SK-N-SH (cell line): ENCODE measurements at regions not wholly inside any gene's neighbourhood (a gene's known extent, or its start where the extent isn't known, plus 50 kb on each side); places are given as distances from the start of the nearest gene placed in this dataset.

Experiments used
- CTCF ChIA-PET: fragments of 300-600, 350-600 bp; formaldehyde crosslinking; extraction: SDS; loops from one replicate; lab custom pipeline; 2021; lab: Yijun Ruan, JAX
- POLR2A ChIA-PET: fragments of 350-600 bp; sonication (Branson Sonifier 250); formaldehyde crosslinking; extraction: SDS; loops from one replicate; lab custom pipeline; 2020; ENCODE audit warnings: antibody characterized with exemption, inconsistent platforms; lab: Yijun Ruan, JAX
- DNase-seq: peaks from one replicate; pipeline ENCODE4 v3.0.0; 2012
- H2AFZ ChIP-seq: fragments of 200-600 bp; sonication (generic); 2 replicates; pipeline ENCODE4 v1.8.1; 2016; ENCODE audit warnings: antibody characterized with exemption, mild to moderate bottlenecking, low read depth
- H3F3A ChIP-seq: fragments of 200-600 bp; sonication (generic); replicated peaks from 2 replicates; pipeline ENCODE3; 2016; ENCODE audit warnings: antibody characterized with exemption, mild to moderate bottlenecking; ENCODE audit not compliant: insufficient read depth
- H3K27ac ChIP-seq, 2 experiments: fragments of 200-500 bp in 1 of 2; fragments of 200-600 bp in 1 of 2; sonication (Bioruptor generic) in 1 of 2; sonication (generic), shearing (Covaris generic) in 1 of 2; 2 replicates each; pipeline versions ENCODE4 v1.5.1 to v1.6.1; 2014 to 2016; ENCODE audit warnings: low read depth in 2 of 2, inconsistent platforms in 1 of 2, low read length in 1 of 2, mild to moderate bottlenecking in 1 of 2, mixed read lengths in 1 of 2
- H3K27me3 ChIP-seq: fragments of 200-600 bp; sonication (generic), shearing (Covaris generic); 2 replicates; pipeline ENCODE4 v1.6.1; 2016; ENCODE audit warnings: mixed run types; ENCODE audit not compliant: insufficient read depth
- H3K36me3 ChIP-seq, 2 experiments: fragments of 200-500 bp in 1 of 2; fragments of 200-600 bp in 1 of 2; sonication (Bioruptor generic) in 1 of 2; sonication (generic) in 1 of 2; replicated peaks in 1 of 2; 2 replicates each; pipeline versions ENCODE3 to v1.5.1; 2014 to 2016; ENCODE audit warnings: low read length in 1 of 2, mild to moderate bottlenecking in 1 of 2; ENCODE audit not compliant: insufficient read depth in 2 of 2, control insufficient read depth in 1 of 2
- H3K4me1 ChIP-seq, 2 experiments: fragments of 200-500 bp in 1 of 2; fragments of 200-600 bp in 1 of 2; sonication (Bioruptor generic) in 1 of 2; sonication (generic), shearing (Covaris generic) in 1 of 2; 2 replicates each; pipeline versions ENCODE4 v1.5.1 to v1.6.1; 2014 to 2016; ENCODE audit warnings: low read depth in 1 of 2, low read length in 1 of 2, mixed run types in 1 of 2; ENCODE audit not compliant: insufficient read depth in 2 of 2, control insufficient read depth in 1 of 2
- H3K4me2 ChIP-seq: fragments of 200-600 bp; sonication (generic), shearing (Covaris generic); 2 replicates; pipeline ENCODE4 v1.6.1; 2017; ENCODE audit warnings: mixed run types
- H3K4me3 ChIP-seq, 2 experiments: fragments of 200-500 bp in 1 of 2; fragments of 200-600 bp in 1 of 2; sonication (Bioruptor generic) in 1 of 2; sonication (generic), shearing (Covaris generic) in 1 of 2; 2 replicates each; pipeline versions ENCODE4 v1.5.1 to v1.8.1; 2014 to 2016; ENCODE audit warnings: low read depth in 2 of 2, inconsistent platforms in 1 of 2, low read length in 1 of 2, mild to moderate bottlenecking in 1 of 2, mixed read lengths in 1 of 2, moderate library complexity in 1 of 2
- H3K79me2 ChIP-seq: fragments of 200-600 bp; sonication (generic); 2 replicates; pipeline ENCODE4 v1.8.1; 2017; ENCODE audit warnings: mild to moderate bottlenecking; ENCODE audit not compliant: insufficient read depth
- H3K9ac ChIP-seq: fragments of 200-600 bp; sonication (generic); 2 replicates; pipeline ENCODE4 v1.6.1; 2017; ENCODE audit warnings: mixed run types
- H3K9me2 ChIP-seq: fragments of 200-600 bp; sonication (generic); 2 replicates; pipeline ENCODE4 v1.6.1; 2017; ENCODE audit warnings: mixed run types
- H3K9me3 ChIP-seq: fragments of 200-600 bp; sonication (generic); 2 replicates; pipeline ENCODE4 v1.6.1; 2017; ENCODE audit warnings: mixed run types, mild to moderate bottlenecking, moderate library complexity
- H4K20me1 ChIP-seq: fragments of 200-600 bp; sonication (generic); 2 replicates; pipeline ENCODE4 v1.6.1; 2017; ENCODE audit warnings: mild to moderate bottlenecking, mixed run types; ENCODE audit not compliant: insufficient read depth
- ELF1 ChIP-seq: IDR thresholded peaks from 2 replicates; pipeline ENCODE4 v1.4.0; 2012
- GATA2 ChIP-seq: sonication (generic); formaldehyde crosslinking; IDR thresholded peaks from 2 replicates; pipeline ENCODE4 v1.5.0; 2020; ENCODE audit warnings: mild to moderate bottlenecking, missing genetic modification reagents
- JUND ChIP-seq: IDR thresholded peaks from 2 replicates; pipeline ENCODE4 v1.4.0; 2012
- MEF2A ChIP-seq: IDR thresholded peaks from 2 replicates; pipeline ENCODE4 v1.4.0; 2012; ENCODE audit warnings: low read depth, borderline replicate concordance
- MXI1 ChIP-seq: IDR thresholded peaks from 2 replicates; pipeline ENCODE4 v1.6.1; 2012; ENCODE audit warnings: mild to moderate bottlenecking, low read depth, low read length, improper control_type of control experiment
- NFIC ChIP-seq: IDR thresholded peaks from 2 replicates; pipeline ENCODE4 v1.4.0; 2012; ENCODE audit warnings: borderline replicate concordance
- NRF1 ChIP-seq: IDR thresholded peaks from 2 replicates; pipeline ENCODE4 v1.6.1; 2012; ENCODE audit warnings: low read depth, mild to moderate bottlenecking, low read length
- POLR2AphosphoS5 ChIP-seq: IDR thresholded peaks from 2 replicates; pipeline ENCODE4 v1.6.1; 2012; ENCODE audit warnings: low read depth, low read length
- RCOR1 ChIP-seq: fragments of 150-350 bp; IDR thresholded peaks from 2 replicates; pipeline ENCODE4 v1.6.1; 2017; ENCODE audit warnings: antibody characterized with exemption, low read length
- RFX5 ChIP-seq: IDR thresholded peaks from 2 replicates; pipeline ENCODE4 v1.6.1; 2012; ENCODE audit warnings: mild to moderate bottlenecking, improper control_type of control experiment, low read length
- RXRA ChIP-seq: IDR thresholded peaks from 2 replicates; pipeline ENCODE4 v1.4.0; 2012; ENCODE audit warnings: low read depth, mild to moderate bottlenecking, borderline replicate concordance
- SIN3A ChIP-seq: IDR thresholded peaks from 2 replicates; pipeline ENCODE4 v1.6.1; 2012; ENCODE audit warnings: low read depth, mild to moderate bottlenecking, low read length, moderate library complexity, borderline replicate concordance
- SMC3 ChIP-seq: IDR thresholded peaks from 2 replicates; pipeline ENCODE4 v1.6.1; 2012; ENCODE audit warnings: low read depth, low read length, improper control_type of control experiment
- TEAD4 ChIP-seq: IDR thresholded peaks from 2 replicates; pipeline ENCODE4 v1.4.0; 2012; ENCODE audit warnings: mild to moderate bottlenecking, borderline replicate concordance; ENCODE audit not compliant: insufficient read depth
- WGBS: methylation state at CpG from one replicate; pipeline ENCODE4 v1.1.6; 2017; ENCODE audit warnings: low lambda C conversion rate; 5-methylcytosine and 5-hydroxymethylcytosine counted together
- TF ChIP-seq, protein P1 (sequence below): IDR thresholded peaks from 2 replicates; pipeline ENCODE4; 2012
- TF ChIP-seq, protein P2 (sequence below): fragments of 200-600 bp; sonication (generic); IDR thresholded peaks from 2 replicates; pipeline ENCODE4 v1.6.1; 2017; ENCODE audit warnings: antibody characterized with exemption, mild to moderate bottlenecking, moderate library complexity
- TF ChIP-seq, protein P3 (sequence below): IDR thresholded peaks from 2 replicates; pipeline ENCODE4 v1.4.0; 2012; ENCODE audit warnings: low read depth, borderline replicate concordance
- TF ChIP-seq, protein P4 (sequence below): IDR thresholded peaks from 2 replicates; pipeline ENCODE4 v1.4.0; 2012; ENCODE audit warnings: low read depth
- TF ChIP-seq, protein P5 (sequence below): IDR thresholded peaks from 2 replicates; pipeline ENCODE4 v1.6.1; 2012; ENCODE audit warnings: mild to moderate bottlenecking, low read depth, low read length, moderate library complexity

DNA sequence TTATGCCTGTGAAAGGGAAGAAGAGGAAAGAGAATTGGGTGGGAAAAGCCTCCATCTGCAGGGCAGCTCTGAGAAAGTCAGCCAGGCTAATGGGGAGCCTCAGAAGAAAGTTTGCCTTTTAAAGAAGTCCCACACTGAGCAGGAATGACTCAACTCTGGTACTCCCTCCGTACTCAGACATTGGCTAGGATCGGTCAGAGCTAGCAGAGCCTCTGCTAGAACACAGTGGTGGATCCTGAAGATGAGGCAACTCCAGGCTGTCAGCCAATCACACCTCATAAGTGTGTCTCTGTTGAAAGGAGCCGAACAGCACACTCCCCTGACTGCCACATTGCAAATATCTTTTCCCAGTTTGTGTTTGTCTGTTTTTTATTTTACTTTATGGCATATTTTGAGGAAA lies 96.9 kb downstream of the HNRNPLL start:
- Histone ChIP-seq H3K27me3 (no peaks in the 10 kb centered on the region; the same call in 1 of the 2 replicates), H4K20me1 (no peaks in the 10 kb centered on the region), H3K9me3 (no peaks in the 10 kb centered on the region), H3K27ac (no peak overlapping the region), H3K9me2 (no peaks in the 10 kb centered on the region), H3K4me2 (no peak overlapping the region), H2AFZ (no peak overlapping the region; the same call in 1 of the 2 replicates), H3F3A (peaks cover 5% of the 10 kb centered on the region), H3K9ac (no peak overlapping the region), H3K36me3 (no peaks in the 10 kb centered on the region), H3K4me1 (peaks cover 17 to 18% of the 10 kb centered on the region in 2 experiments; a peak in 3 of 4 replicates), H3K79me2 (no peaks in the 10 kb centered on the region), H3K4me3 (no peak overlapping the region)
- ChIA-PET CTCF (interaction anchor here (7.3 kb wide), 1 partner anchor 190 kb away, joined by 206 read pairs; no protein-coding TSS in a partner anchor), POLR2A (no interaction called here)
- 67% methylated on average over 2 of the region's 3 CpGs for WGBS
- TF ChIP-seq RFX5, result no peak
- TF ChIP-seq RCOR1, result no peak
- TF ChIP-seq, protein P1, sequence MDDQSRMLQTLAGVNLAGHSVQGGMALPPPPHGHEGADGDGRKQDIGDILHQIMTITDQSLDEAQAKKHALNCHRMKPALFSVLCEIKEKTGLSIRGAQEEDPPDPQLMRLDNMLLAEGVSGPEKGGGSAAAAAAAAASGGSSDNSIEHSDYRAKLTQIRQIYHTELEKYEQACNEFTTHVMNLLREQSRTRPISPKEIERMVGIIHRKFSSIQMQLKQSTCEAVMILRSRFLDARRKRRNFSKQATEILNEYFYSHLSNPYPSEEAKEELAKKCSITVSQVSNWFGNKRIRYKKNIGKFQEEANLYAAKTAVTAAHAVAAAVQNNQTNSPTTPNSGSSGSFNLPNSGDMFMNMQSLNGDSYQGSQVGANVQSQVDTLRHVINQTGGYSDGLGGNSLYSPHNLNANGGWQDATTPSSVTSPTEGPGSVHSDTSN, result no peak
- TF ChIP-seq ELF1, result no peak
- TF ChIP-seq MXI1, result no peak
- TF ChIP-seq, protein P2, sequence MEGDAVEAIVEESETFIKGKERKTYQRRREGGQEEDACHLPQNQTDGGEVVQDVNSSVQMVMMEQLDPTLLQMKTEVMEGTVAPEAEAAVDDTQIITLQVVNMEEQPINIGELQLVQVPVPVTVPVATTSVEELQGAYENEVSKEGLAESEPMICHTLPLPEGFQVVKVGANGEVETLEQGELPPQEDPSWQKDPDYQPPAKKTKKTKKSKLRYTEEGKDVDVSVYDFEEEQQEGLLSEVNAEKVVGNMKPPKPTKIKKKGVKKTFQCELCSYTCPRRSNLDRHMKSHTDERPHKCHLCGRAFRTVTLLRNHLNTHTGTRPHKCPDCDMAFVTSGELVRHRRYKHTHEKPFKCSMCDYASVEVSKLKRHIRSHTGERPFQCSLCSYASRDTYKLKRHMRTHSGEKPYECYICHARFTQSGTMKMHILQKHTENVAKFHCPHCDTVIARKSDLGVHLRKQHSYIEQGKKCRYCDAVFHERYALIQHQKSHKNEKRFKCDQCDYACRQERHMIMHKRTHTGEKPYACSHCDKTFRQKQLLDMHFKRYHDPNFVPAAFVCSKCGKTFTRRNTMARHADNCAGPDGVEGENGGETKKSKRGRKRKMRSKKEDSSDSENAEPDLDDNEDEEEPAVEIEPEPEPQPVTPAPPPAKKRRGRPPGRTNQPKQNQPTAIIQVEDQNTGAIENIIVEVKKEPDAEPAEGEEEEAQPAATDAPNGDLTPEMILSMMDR, result no peak
- TF ChIP-seq GATA2 (CRISPR knock-in tag), result no peak
- TF ChIP-seq JUND, result no peak
- no peak for TF ChIP-seq MEF2A
- TF ChIP-seq SMC3, result no peak
- TF ChIP-seq NFIC, result no peak
- TF ChIP-seq RXRA, result no peak
- TF ChIP-seq POLR2AphosphoS5, result no peak
- TF ChIP-seq, protein P3, sequence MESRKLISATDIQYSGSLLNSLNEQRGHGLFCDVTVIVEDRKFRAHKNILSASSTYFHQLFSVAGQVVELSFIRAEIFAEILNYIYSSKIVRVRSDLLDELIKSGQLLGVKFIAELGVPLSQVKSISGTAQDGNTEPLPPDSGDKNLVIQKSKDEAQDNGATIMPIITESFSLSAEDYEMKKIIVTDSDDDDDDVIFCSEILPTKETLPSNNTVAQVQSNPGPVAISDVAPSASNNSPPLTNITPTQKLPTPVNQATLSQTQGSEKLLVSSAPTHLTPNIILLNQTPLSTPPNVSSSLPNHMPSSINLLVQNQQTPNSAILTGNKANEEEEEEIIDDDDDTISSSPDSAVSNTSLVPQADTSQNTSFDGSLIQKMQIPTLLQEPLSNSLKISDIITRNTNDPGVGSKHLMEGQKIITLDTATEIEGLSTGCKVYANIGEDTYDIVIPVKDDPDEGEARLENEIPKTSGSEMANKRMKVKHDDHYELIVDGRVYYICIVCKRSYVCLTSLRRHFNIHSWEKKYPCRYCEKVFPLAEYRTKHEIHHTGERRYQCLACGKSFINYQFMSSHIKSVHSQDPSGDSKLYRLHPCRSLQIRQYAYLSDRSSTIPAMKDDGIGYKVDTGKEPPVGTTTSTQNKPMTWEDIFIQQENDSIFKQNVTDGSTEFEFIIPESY, result no peak
- no peak for TF ChIP-seq TEAD4
- TF ChIP-seq, protein P4, sequence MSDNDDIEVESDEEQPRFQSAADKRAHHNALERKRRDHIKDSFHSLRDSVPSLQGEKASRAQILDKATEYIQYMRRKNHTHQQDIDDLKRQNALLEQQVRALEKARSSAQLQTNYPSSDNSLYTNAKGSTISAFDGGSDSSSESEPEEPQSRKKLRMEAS, result no peak
- TF ChIP-seq, protein P5, sequence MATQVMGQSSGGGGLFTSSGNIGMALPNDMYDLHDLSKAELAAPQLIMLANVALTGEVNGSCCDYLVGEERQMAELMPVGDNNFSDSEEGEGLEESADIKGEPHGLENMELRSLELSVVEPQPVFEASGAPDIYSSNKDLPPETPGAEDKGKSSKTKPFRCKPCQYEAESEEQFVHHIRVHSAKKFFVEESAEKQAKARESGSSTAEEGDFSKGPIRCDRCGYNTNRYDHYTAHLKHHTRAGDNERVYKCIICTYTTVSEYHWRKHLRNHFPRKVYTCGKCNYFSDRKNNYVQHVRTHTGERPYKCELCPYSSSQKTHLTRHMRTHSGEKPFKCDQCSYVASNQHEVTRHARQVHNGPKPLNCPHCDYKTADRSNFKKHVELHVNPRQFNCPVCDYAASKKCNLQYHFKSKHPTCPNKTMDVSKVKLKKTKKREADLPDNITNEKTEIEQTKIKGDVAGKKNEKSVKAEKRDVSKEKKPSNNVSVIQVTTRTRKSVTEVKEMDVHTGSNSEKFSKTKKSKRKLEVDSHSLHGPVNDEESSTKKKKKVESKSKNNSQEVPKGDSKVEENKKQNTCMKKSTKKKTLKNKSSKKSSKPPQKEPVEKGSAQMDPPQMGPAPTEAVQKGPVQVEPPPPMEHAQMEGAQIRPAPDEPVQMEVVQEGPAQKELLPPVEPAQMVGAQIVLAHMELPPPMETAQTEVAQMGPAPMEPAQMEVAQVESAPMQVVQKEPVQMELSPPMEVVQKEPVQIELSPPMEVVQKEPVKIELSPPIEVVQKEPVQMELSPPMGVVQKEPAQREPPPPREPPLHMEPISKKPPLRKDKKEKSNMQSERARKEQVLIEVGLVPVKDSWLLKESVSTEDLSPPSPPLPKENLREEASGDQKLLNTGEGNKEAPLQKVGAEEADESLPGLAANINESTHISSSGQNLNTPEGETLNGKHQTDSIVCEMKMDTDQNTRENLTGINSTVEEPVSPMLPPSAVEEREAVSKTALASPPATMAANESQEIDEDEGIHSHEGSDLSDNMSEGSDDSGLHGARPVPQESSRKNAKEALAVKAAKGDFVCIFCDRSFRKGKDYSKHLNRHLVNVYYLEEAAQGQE, result no peak
- TF ChIP-seq NRF1, result no peak
- no peak for TF ChIP-seq SIN3A
- DNase-seq, result no peak
